Medulla oblongata (tissue), 1 donor: ENCODE measurements at regions not wholly inside any gene's neighbourhood (a gene's known extent, or its start where the extent isn't known, plus 50 kb on each side); places are given as distances from the start of the nearest gene placed in this dataset.
"Not testable (repeated sequence)": the region's sequence is repeated elsewhere in the genome, so short reads cannot be mapped to it uniquely, and the experiment has no call there.

Source experiments
- DNase-seq: peaks from one replicate; pipeline ENCODE4 v3.0.0-alpha.2; 2015; ENCODE audit errors: extremely low spot score

GRCh38 chr22:22822106-22822505 is 65.5 kb upstream of the IGLL5 start:
- DNase-seq, result no peak

DNA sequence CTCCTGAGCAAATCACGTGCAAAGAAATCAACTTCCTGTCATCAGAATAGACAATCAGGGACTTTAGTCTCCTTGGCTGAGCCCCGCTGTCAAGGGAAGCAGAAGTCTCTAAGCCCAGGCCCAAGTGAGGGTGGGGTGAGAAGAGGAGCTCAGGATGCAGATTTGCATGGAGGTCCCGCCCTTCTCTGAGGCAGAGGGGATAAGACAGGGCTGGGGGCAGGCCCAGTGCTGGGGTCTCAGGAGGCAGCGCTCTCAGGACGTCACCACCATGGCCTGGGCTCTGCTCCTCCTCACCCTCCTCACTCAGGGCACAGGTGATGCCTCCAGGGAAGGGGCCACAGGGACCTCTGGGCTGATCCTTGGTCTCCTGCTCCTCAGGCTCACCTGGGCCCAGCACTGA is 65.1 kb upstream of the IGLL5 start:
- DNase-seq, result not testable (repeated sequence)

DNA sequence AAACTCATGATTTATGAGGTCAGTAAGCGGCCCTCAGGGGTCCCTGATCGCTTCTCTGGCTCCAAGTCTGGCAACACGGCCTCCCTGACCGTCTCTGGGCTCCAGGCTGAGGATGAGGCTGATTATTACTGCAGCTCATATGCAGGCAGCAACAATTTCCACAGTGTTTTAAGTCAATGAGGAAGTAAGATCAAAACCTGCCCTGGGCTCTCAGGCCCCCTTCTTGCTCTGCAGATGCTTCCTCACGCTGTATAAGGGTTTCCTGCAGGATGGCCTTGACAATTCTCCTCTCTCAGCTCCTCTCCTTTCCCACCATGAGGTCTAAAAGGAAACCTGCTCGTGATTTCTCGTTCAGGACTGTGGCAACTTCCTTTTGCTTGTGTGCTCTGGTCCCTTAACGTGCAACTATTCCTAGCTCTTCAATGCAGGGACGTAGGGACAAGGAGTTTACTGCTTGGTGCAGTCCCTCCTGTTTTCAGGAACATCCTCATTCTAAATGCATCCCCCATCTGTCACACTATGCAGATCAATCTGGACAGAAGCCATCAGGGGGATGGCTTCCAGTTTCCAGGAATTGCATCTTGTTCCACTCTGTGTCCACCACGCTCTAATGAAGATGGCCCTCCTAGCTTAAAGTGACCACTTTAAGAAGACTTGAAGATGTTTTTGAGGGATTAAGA is 64.3 kb upstream of the IGLL5 start:
- DNase-seq, result no peak

- no peak for DNase-seq
These were observed 63.0 kb upstream of the IGLL5 start for GRCh38 chr22:22824340-22825212.

- no peak for DNase-seq
These were observed 62.4 kb upstream of the IGLL5 start for GRCh38 chr22:22825213-22825593.

- no peak for DNase-seq
These were observed 60.3 kb upstream of the IGLL5 start for GRCh38 chr22:22827187-22827939.

DNA sequence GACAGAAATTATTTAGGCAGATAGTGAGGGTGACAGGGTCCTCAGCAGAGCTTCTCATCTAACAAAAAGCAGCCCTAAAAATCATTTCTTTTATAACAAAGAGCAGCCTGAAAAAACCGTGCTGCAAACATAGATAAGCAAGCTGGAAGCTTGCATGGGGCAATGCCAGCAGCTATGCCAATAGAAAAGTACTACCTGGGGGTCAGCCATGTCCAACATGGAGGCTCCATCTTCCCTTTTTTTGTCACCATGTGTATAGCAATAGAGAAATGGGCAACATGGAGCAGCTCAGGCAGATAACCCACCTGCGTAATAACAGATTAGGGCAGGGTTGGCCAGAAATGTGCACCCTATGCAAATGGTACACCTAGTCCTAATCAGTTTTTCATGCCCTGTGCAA is 57.4 kb upstream of the IGLL5 start:
- DNase-seq, result no peak

GRCh38 chr22:22830957-22831688 is 56.5 kb upstream of the IGLL5 start:
- DNase-seq, result no peak

DNA sequence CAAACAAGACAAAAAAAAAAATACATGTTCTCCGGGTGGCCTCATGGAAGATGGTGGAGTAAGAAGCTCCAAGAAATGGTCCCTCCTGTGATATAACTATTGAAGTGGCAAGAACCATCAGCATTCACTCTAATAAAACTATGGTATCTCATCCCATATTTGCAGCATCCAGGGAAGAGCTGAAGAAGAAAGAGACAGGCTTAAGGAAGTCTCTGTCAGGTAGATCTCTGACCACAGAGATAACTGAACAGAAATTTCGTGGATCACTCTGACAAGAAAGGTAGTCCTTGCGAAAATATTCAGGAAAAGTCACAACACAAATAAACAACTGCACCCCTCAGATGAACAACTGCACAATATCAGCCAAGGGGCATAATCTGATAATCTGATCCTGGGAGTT is 54.6 kb upstream of the IGLL5 start:
- no peak for DNase-seq

DNA sequence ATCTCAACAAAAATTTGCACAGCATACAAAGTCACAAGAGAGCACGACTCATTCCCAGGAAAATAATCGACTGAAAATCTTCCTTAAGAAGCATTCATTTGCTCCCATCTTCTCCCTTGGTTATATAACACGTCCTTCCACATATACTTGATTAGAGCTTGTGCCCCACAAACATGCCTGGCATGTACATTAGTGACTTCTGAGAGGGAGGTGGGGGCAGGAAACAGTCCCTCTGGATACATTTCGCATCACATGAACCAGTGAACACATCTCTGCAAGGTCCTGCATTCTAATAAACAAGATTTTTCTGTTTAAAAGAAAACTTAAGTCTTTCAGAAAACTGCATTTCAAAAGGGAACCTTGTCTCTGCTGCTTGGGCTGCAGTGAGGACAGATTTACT is 54.1 kb upstream of the IGLL5 start:
- no peak for DNase-seq

DNA sequence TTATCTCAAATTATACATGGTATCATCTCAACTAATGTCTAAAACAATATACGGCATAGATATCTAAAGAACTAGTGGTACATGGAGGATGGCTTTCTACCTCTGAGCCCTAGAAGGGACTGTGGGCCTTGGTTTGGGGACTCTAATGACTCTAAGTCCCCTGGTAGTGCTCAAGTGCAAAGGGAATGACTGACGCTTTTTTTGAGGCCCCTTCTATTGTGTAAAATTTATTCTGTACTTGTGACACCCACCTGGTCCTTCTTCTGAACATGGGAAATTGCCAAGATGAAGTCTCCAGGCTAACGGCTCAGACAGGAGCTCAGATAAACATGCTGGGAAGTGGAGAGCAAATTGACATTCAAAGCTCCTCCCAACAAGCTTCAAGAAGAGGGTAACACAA is 53.4 kb upstream of the IGLL5 start:
- no peak for DNase-seq

DNA sequence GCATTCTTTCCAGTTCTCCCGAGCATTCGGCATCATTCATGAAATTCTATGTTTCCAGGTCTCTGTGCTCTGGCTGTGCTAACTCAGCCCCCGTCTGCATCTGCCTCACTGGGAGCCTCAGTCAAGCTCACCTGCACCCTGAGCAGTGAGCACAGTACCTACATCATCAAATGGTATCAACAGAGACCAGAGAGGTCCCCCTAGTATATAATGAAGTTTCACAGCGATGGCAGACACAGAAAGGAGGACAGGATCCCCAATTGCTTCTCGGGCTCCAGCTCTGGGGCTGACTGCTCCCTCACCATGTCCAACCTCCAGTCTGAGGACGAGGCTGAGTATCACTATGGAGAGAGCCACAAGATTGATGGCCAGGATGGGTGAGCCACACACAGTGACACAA is 52.8 kb upstream of the IGLL5 start:
- no peak for DNase-seq

- no peak for DNase-seq
These were observed 52.4 kb upstream of the IGLL5 start for GRCh38 chr22:22835242-22835641.

GRCh38 chr22:22835771-22836291 is 51.8 kb upstream of the IGLL5 start:
- no peak for DNase-seq

DNA sequence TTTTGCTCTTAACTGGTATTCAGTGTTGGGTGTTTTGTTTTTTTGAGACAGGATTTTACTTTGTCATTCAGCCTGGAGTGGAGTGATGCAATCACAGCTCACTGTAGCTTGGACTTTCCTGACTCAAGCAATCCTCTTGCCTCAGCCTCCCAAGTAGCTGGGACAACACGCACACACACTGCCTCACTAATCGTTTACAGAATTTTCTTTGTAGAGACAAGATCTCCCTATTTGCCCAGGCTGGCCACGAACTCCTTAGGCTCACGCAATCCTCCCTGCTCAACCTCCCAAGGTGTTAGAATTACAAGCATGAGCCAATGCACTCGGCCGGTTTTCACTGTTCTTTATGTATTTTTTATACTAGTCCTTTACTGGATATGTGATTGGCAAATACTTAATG is 51.0 kb upstream of the IGLL5 start:
- no peak for DNase-seq
